Neural cell (in vitro differentiated cells): ENCODE measurements at regions not wholly inside any gene's neighbourhood (a gene's known extent, or its start where the extent isn't known, plus 50 kb on each side); places are given as distances from the start of the nearest gene placed in this dataset.
"Not testable (repeated sequence)": the region's sequence is repeated elsewhere in the genome, so short reads cannot be mapped to it uniquely, and the experiment has no call there.

Experiments
- H2AFZ ChIP-seq: fragments of 200-600, 300-800 bp; sonication (generic), shearing (Covaris generic); 2 replicates; pipeline ENCODE4 v1.6.0; 2014; ENCODE audit warnings: low read depth, mild to moderate bottlenecking, antibody characterized with exemption, low read length, moderate library complexity
- H3F3A ChIP-seq: fragments of 200-600 bp; shearing (Covaris generic); 2 replicates; pipeline ENCODE4 v1.6.1; 2016; ENCODE audit warnings: mild to moderate bottlenecking, moderate library complexity, mixed read lengths, antibody characterized with exemption, low read length; ENCODE audit not compliant: insufficient read depth, poor library complexity, severe bottlenecking
- H3K27ac ChIP-seq: fragments of 200-600, 300-800 bp; sonication (generic), shearing (Covaris generic); 2 replicates; pipeline ENCODE4 v1.5.1; 2014; ENCODE audit warnings: mild to moderate bottlenecking, low read length, moderate library complexity
- H3K27me3 ChIP-seq: fragments of 300-800, 200-600 bp; sonication (generic), shearing (Covaris generic); 2 replicates; pipeline ENCODE4 v1.6.0; 2014; ENCODE audit warnings: mild to moderate bottlenecking, low read depth, low read length, moderate library complexity; ENCODE audit not compliant: insufficient read depth
- H3K36me3 ChIP-seq: fragments of 300-800, 200-600 bp; sonication (generic), shearing (Covaris generic); 2 replicates; pipeline ENCODE4 v1.5.1; 2014; ENCODE audit warnings: mild to moderate bottlenecking, antibody characterized with exemption, low read length, moderate library complexity; ENCODE audit not compliant: insufficient read depth
- H3K4me2 ChIP-seq: fragments of 300-800, 200-600 bp; sonication (generic), shearing (Covaris generic); 2 replicates; pipeline ENCODE4 v1.6.0; 2014; ENCODE audit warnings: mild to moderate bottlenecking, low read length
- H3K4me3 ChIP-seq: fragments of 300-800, 200-600 bp; sonication (generic), shearing (Covaris generic); 2 replicates; pipeline ENCODE4 v1.5.1; 2014; ENCODE audit warnings: mild to moderate bottlenecking, low read length, moderate library complexity
- H3K79me2 ChIP-seq: fragments of 200-600 bp; shearing (Covaris generic); replicated peaks from 2 replicates; pipeline ENCODE4 v1.6.0; 2014; ENCODE audit warnings: mild to moderate bottlenecking, low read length, moderate library complexity; ENCODE audit not compliant: insufficient read depth
- H3K9ac ChIP-seq: fragments of 300-800, 200-600 bp; sonication (generic), shearing (Covaris generic); 2 replicates; pipeline ENCODE4 v1.6.1; 2016; ENCODE audit warnings: mild to moderate bottlenecking, low read length, mixed read lengths
- H3K9me2 ChIP-seq: fragments of 200-600 bp; shearing (Covaris generic); 2 replicates; pipeline ENCODE4 v1.6.1; 2016; ENCODE audit warnings: mild to moderate bottlenecking, low read length, mixed read lengths; ENCODE audit not compliant: insufficient read depth
- H3K9me3 ChIP-seq: fragments of 200-600, 300-800 bp; sonication (generic), shearing (Covaris generic); 2 replicates; pipeline ENCODE4 v1.6.1; 2016; ENCODE audit warnings: mild to moderate bottlenecking, mixed run types, low read length, moderate library complexity, mixed read lengths
- H4K20me1 ChIP-seq: fragments of 200-600 bp; shearing (Covaris generic); 2 replicates; pipeline ENCODE4 v1.6.1; 2016; ENCODE audit warnings: mild to moderate bottlenecking, mixed run types; ENCODE audit not compliant: insufficient read depth
- EP300 ChIP-seq: fragments of 450-650 bp; conservative IDR thresholded peaks from 2 replicates; pipeline ENCODE4 v1.6.1; 2014; ENCODE audit warnings: antibody characterized with exemption, mild to moderate bottlenecking, moderate library complexity; ENCODE audit not compliant: poor library complexity, severe bottlenecking
- EZH2 ChIP-seq: fragments of 200-600, 300-800 bp; shearing (Covaris generic), sonication (generic); IDR thresholded peaks from 2 replicates; pipeline ENCODE4 v1.6.1; 2014; ENCODE audit warnings: antibody characterized with exemption, low read length, borderline replicate concordance, mild to moderate bottlenecking; ENCODE audit not compliant: insufficient read depth, poor library complexity, severe bottlenecking
- MXI1 ChIP-seq: fragments of 450-650 bp; conservative IDR thresholded peaks from 2 replicates; pipeline ENCODE4 v1.6.1; 2014; ENCODE audit warnings: antibody characterized with exemption, mild to moderate bottlenecking; ENCODE audit not compliant: poor library complexity, severe bottlenecking
- POLR2AphosphoS5 ChIP-seq: IDR thresholded peaks from 2 replicates; pipeline ENCODE4 v1.6.1; 2012
- RAD21 ChIP-seq: fragments of 450-650 bp; conservative IDR thresholded peaks from 2 replicates; pipeline ENCODE4 v1.6.1; 2014; ENCODE audit warnings: antibody characterized with exemption, mild to moderate bottlenecking, moderate library complexity
- SMC3 ChIP-seq: fragments of 450-650 bp; conservative IDR thresholded peaks from 2 replicates; pipeline ENCODE4 v1.6.1; 2014; ENCODE audit warnings: antibody characterized with exemption, mild to moderate bottlenecking, moderate library complexity; ENCODE audit not compliant: poor library complexity
- TAF1 ChIP-seq: IDR thresholded peaks from 2 replicates; pipeline ENCODE4 v1.6.1; 2012; ENCODE audit warnings: low read depth
- TF ChIP-seq, protein P1 (sequence below): IDR thresholded peaks from 2 replicates; pipeline ENCODE4 v1.6.1; 2012; ENCODE audit warnings: borderline replicate concordance
- TF ChIP-seq, protein P2 (sequence below): fragments of 450-650 bp; IDR thresholded peaks from 2 replicates; pipeline ENCODE4 v1.5.1; 2014; ENCODE audit warnings: antibody characterized with exemption, mild to moderate bottlenecking, moderate library complexity; ENCODE audit not compliant: poor library complexity, severe bottlenecking

DNA sequence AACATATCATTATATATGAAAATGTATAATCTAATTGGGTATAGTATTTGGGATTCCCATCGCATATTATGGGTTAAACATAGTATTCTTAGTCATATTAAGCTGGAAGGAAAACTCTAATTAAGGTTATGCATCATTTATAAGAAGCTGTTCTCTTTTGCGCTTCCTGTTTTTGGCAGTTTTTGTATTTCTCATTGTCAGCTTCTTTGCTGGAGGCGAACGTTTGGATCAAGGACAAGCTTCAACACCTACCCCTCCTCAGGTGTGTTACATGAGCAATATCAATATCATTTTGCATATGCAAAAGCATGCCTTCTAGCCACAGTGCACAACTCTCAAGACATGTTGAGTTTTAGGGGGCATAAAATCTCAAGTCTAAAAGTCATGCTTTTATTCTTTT, 439.8 kb downstream of the TDRD3 start:
- Histone ChIP-seq H3F3A (no peaks in the 10 kb centered on the region), H3K9me2 (no peaks in the 10 kb centered on the region), H3K9ac (no peak overlapping the region), H3K79me2 (no peaks in the 10 kb centered on the region), H3K27ac (no peak overlapping the region), H3K4me2 (no peak overlapping the region), H3K36me3 (no peaks in the 10 kb centered on the region), H2AFZ (no peak overlapping the region), H3K27me3 (no peaks in the 10 kb centered on the region), H4K20me1 (no peaks in the 10 kb centered on the region), H3K9me3 (no peaks in the 10 kb centered on the region), H3K4me3 (no peak overlapping the region)
- TF ChIP-seq EZH2: no peak
- no peak for TF ChIP-seq RAD21
- TF ChIP-seq, protein P1, sequence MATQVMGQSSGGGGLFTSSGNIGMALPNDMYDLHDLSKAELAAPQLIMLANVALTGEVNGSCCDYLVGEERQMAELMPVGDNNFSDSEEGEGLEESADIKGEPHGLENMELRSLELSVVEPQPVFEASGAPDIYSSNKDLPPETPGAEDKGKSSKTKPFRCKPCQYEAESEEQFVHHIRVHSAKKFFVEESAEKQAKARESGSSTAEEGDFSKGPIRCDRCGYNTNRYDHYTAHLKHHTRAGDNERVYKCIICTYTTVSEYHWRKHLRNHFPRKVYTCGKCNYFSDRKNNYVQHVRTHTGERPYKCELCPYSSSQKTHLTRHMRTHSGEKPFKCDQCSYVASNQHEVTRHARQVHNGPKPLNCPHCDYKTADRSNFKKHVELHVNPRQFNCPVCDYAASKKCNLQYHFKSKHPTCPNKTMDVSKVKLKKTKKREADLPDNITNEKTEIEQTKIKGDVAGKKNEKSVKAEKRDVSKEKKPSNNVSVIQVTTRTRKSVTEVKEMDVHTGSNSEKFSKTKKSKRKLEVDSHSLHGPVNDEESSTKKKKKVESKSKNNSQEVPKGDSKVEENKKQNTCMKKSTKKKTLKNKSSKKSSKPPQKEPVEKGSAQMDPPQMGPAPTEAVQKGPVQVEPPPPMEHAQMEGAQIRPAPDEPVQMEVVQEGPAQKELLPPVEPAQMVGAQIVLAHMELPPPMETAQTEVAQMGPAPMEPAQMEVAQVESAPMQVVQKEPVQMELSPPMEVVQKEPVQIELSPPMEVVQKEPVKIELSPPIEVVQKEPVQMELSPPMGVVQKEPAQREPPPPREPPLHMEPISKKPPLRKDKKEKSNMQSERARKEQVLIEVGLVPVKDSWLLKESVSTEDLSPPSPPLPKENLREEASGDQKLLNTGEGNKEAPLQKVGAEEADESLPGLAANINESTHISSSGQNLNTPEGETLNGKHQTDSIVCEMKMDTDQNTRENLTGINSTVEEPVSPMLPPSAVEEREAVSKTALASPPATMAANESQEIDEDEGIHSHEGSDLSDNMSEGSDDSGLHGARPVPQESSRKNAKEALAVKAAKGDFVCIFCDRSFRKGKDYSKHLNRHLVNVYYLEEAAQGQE: no peak
- TF ChIP-seq SMC3: no peak
- TF ChIP-seq POLR2AphosphoS5: no peak
- no peak for TF ChIP-seq EP300
- TF ChIP-seq TAF1: no peak
- TF ChIP-seq, protein P2, sequence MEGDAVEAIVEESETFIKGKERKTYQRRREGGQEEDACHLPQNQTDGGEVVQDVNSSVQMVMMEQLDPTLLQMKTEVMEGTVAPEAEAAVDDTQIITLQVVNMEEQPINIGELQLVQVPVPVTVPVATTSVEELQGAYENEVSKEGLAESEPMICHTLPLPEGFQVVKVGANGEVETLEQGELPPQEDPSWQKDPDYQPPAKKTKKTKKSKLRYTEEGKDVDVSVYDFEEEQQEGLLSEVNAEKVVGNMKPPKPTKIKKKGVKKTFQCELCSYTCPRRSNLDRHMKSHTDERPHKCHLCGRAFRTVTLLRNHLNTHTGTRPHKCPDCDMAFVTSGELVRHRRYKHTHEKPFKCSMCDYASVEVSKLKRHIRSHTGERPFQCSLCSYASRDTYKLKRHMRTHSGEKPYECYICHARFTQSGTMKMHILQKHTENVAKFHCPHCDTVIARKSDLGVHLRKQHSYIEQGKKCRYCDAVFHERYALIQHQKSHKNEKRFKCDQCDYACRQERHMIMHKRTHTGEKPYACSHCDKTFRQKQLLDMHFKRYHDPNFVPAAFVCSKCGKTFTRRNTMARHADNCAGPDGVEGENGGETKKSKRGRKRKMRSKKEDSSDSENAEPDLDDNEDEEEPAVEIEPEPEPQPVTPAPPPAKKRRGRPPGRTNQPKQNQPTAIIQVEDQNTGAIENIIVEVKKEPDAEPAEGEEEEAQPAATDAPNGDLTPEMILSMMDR: no peak
- TF ChIP-seq MXI1: no peak

DNA sequence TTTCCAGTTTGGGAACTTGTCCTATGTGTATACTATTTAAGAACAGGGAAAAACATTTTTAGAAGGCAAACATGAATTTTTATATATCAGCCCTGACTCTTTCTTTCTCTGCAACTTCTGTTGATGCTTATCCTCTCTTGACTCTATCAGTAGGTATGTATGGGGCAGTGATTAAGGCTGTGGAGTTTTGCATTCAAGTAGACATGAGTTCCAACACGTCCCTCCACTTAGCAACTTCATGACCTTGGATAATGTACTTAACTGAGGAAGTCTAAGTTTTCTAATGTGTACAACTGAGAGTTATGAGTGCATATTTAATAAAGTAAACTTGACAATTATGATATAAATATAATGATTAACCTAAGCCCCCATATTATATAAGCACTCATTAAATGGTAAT, 414.6 kb downstream of the TDRD3 start:
- Histone ChIP-seq H3K4me3 (no peak overlapping the region), H3K9me3 (no peaks in the 10 kb centered on the region), H3K27me3 (no peaks in the 10 kb centered on the region), H3K4me2 (no peak overlapping the region), H3K9me2 (no peaks in the 10 kb centered on the region), H2AFZ (no peak overlapping the region), H3K79me2 (no peaks in the 10 kb centered on the region), H3K36me3 (no peaks in the 10 kb centered on the region), H3K9ac (no peak overlapping the region), H3F3A (no peaks in the 10 kb centered on the region), H3K27ac (no peak overlapping the region), H4K20me1 (no peaks in the 10 kb centered on the region)
- TF ChIP-seq RAD21: no peak
- no peak for TF ChIP-seq MXI1
- TF ChIP-seq, protein P2: no peak

DNA sequence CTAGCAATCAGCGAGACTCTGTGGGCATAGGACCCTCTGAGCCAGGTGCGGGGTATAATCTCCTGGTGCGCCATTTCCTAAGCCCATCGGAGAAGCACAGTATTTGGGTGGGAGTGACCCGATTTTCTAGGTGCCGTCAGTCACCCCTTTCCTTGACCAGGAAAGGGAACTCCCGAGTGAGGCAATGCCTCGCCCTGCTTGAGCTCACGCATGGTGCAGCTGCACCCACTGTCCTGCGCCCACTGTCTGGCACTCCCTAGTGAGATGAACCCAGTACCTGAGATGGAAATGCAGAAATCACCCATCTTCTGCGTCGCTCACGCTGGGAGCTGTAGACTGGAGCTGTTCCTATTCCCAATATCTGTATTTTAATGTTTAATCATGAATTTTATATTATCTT, 408.6 kb downstream of the TDRD3 start:
- not testable (repeated sequence) for H3F3A ChIP-seq

More for the DNA sequence above, 408.6 kb downstream of the TDRD3 start:
- H3K4me3 ChIP-seq, H3K4me2 ChIP-seq, H3K27me3 ChIP-seq, H3K9me3 ChIP-seq, H3K9me2 ChIP-seq, H2AFZ ChIP-seq, H3K9ac ChIP-seq, H3K79me2 ChIP-seq, H3K36me3 ChIP-seq, H3K27ac ChIP-seq, H4K20me1 ChIP-seq: not testable (repeated sequence)
